Mucosa of stomach (tissue), 1 donor: ENCODE measurements at regions not wholly inside any gene's neighbourhood (a gene's known extent, or its start where the extent isn't known, plus 50 kb on each side); places are given as distances from the start of the nearest gene placed in this dataset.

Experiments used
- H3K27me3 ChIP-seq: one replicate; pipeline ENCODE4 v1.7.0; 2013; ENCODE audit warnings: mild to moderate bottlenecking, low read length; ENCODE audit not compliant: control insufficient read depth, insufficient read depth
- H3K36me3 ChIP-seq: one replicate; pipeline ENCODE4 v1.7.0; 2013; ENCODE audit warnings: low read length; ENCODE audit not compliant: control insufficient read depth, insufficient read depth
- H3K4me1 ChIP-seq: one replicate; pipeline ENCODE4 v1.7.0; 2013; ENCODE audit warnings: mild to moderate bottlenecking, low read length; ENCODE audit not compliant: control insufficient read depth, insufficient read depth
- H3K4me3 ChIP-seq: one replicate; pipeline ENCODE4 v1.7.0; 2013; ENCODE audit warnings: low read length
- H3K9ac ChIP-seq: one replicate; pipeline ENCODE4 v1.7.0; 2013; ENCODE audit warnings: mild to moderate bottlenecking, low read length, moderate library complexity
- H3K9me3 ChIP-seq: one replicate; pipeline ENCODE4 v1.7.0; 2013; ENCODE audit warnings: mild to moderate bottlenecking, low read length, moderate library complexity; ENCODE audit not compliant: control insufficient read depth
- donor health status: Pancreatic carcinoma.

DNA sequence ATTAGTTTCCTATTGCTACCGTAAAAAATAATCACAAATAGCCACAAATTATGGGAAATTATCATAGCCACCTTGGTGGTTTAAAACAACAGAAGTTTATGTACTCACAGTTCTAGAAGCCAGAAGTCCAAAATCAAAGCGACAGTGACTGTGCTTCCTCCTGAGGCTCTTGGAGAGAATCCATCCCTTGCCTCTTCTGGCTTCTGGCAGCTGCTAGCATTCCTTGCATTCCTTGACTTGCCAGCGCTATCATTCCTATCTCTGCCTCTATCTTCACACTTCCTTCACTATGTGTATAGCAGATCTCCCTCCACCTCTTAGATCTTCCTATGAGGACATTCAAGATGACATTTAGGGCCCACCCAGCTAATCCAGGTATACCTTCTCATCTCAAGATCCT lies 180.1 kb upstream of the USP25 start:
- Histone ChIP-seq H3K4me3 (no peak overlapping the region), H3K9ac (no peak overlapping the region), H3K4me1 (no peaks in the 10 kb centered on the region), H3K9me3 (no peaks in the 10 kb centered on the region), H3K27me3 (no peaks in the 10 kb centered on the region), H3K36me3 (no peaks in the 10 kb centered on the region)

DNA sequence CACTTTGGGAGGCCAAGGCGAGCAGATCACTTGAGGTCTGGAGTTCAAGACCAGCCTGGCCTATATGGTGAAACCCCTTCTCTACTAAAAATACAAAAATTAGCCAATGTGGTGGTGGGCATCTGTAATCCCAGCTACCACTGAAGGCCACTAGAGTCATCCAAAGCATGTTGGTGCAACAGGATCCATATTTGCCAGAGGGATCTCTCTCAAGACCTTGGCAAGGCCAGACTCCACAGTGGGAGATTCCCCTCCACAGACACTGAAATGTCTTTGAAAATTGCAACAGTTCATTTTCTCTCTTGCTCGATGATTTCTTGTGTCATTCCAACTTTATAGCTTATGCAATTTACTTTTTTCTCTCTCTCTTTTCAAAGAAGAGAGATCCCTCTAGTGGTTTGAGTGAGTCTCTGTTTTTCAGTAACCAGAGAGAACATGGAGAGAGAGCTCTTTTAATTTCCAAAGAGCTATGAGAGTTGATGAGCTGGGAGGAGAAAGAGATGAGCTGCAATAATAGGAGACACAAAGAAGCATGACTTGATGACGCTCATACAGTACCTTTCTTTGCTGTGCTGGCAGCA lies 176.8 kb upstream of the USP25 start:
- Histone ChIP-seq H3K4me3 (no peak overlapping the region), H3K4me1 (no peaks in the 10 kb centered on the region), H3K36me3 (no peaks in the 10 kb centered on the region), H3K9ac (no peak overlapping the region), H3K9me3 (no peaks in the 10 kb centered on the region), H3K27me3 (no peaks in the 10 kb centered on the region)

DNA sequence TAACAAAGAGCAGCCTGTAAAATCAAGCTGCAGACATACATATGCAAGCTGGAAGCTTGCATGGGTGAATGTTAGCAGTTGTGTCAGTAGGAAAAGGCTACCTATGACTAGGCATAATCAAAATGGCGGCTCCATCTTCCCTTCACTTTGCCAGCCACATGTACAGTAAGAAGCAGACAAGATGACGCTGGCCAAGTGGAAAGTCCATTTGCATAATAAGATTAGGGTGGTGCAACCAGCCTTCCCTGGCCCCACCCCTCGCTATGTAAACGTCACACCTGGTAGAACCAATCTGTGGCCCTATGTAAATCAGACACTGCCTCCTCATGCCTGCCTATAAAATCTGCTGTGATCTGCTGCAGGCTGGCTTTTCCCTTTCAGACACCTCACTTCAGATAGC lies 171.9 kb upstream of the USP25 start:
- H3K4me3 ChIP-seq: no peak overlapping the region
- no peaks in the 10 kb centered on the region for H3K27me3 ChIP-seq
- no peaks in the 10 kb centered on the region for H3K4me1 ChIP-seq
- no peak overlapping the region for H3K9ac ChIP-seq
- no peaks in the 10 kb centered on the region for H3K36me3 ChIP-seq
- no peaks in the 10 kb centered on the region for H3K9me3 ChIP-seq

DNA sequence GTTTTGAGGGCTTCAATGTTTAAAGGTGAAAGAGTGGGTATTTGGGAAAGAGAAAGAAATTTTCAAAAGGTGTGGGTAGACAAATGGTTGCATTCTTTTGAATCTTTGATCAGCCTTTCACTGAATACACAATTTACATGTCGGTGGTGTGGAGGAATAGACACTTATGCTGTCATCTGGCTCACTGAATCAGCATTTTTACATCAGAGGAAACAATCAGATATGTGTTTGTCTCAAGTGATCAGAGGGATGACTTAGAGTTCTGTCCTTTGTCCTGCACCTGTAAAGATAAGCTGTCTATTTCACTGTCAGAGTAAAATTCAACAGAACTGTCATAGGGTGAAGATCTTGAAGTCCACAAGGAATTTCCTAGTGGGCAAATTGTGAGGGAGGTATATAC lies 170.9 kb upstream of the USP25 start:
- Histone ChIP-seq H3K9ac (no peak overlapping the region), H3K27me3 (no peaks in the 10 kb centered on the region), H3K9me3 (no peaks in the 10 kb centered on the region), H3K4me3 (no peak overlapping the region), H3K4me1 (no peaks in the 10 kb centered on the region), H3K36me3 (no peaks in the 10 kb centered on the region)

DNA sequence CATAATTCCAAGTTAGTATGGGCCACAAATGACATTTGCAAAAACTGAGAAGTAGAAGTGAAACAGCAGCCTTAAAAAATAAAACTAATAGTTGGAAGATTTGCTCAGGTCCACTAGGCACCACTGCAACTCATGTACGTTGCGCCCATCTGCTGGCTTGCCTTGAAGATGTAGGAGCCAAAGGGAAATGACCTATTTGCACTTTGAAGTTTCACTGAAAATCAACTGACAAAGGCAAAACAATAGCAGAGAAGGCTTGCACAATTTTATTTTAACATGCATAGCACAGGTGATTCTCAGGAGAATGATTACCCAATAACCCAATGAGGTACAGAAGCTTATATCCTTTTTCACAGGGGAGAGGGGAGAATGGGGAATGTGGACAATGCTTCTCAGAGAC lies 170.1 kb upstream of the USP25 start:
- Histone ChIP-seq H3K9ac (no peak overlapping the region), H3K4me1 (peaks cover 4% of the 10 kb centered on the region), H3K9me3 (no peaks in the 10 kb centered on the region), H3K27me3 (no peaks in the 10 kb centered on the region), H3K4me3 (no peak overlapping the region), H3K36me3 (no peaks in the 10 kb centered on the region)

DNA sequence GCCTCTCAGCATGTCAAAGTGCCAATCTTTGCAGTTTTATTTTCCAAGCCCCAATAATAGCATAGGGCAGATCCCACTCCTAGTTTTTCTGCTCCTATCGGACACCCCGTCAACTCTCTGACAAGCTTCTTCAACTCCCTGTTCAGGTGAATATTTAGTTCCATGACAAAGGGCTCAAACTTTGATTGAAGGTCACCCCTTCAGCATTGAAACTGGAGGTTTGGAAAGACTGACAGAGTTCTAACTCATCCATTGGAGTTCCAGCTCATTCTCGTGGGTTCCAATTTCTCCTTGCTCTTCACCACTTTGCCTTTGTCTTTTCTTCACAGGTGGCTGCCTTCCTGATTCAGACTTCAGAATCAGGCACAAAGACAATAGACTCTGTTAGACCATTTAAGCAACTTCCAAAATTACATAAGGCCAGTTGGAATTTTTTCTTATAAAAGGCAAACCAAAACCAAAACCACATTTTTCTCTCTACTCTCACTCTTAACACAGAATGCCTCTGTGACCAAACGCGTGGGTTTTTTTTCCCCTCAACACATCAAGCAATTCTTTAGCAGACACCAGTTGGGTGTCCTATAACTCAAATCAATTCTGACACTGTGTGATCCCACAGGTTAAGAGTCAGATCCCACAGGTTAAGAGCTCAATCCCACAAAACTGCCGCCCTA lies 169.3 kb upstream of the USP25 start:
- H3K4me1 ChIP-seq: peaks cover 7% of the 10 kb centered on the region
- no peaks in the 10 kb centered on the region for H3K36me3 ChIP-seq
- H3K9ac ChIP-seq: no peak overlapping the region
- H3K4me3 ChIP-seq: no peak overlapping the region
- H3K27me3 ChIP-seq: no peaks in the 10 kb centered on the region
- no peaks in the 10 kb centered on the region for H3K9me3 ChIP-seq

DNA sequence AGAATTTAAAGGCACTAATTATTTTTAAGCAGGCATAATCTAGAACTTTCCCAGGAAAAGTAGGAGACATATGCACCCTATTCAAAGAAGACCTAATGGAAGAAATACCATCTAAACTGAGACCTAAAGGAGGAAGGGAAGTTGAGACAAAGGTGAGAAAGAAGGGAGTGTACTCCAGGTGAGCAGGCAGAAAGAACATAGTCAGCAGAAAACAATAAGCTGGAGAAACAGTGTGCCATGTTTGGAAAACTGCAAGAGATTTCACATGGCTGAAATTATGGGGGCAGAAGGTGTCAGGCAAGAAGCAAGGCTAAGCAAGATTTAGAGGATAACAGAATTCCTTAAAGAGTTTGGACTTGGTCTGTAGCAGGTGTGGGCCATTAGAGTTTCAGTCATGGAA lies 167.0 kb upstream of the USP25 start:
- H3K4me3 ChIP-seq: no peak overlapping the region
- no peak overlapping the region for H3K9ac ChIP-seq
- H3K36me3 ChIP-seq: no peaks in the 10 kb centered on the region
- peaks cover 7% of the 10 kb centered on the region for H3K4me1 ChIP-seq
- no peaks in the 10 kb centered on the region for H3K9me3 ChIP-seq
- no peaks in the 10 kb centered on the region for H3K27me3 ChIP-seq

DNA sequence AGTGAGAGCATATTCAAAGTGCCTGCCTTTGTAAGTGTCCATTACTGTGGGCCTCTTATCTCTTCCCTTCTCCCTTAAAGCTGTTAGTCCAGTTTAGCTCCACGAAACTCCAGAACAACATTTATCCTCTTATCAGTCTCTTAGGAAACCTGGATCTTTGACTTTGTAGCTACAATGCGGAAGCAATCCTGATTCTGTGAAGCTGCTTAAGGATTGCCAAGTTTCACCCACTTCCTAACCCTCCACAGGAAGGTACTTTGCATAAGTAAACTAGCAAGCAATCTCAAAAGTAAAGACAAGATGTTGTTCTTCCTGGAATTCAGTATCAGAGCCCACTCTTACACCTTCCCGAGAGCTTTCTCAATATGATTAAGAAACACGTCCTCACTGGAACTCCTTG lies 164.9 kb upstream of the USP25 start:
- H3K9me3 ChIP-seq: no peaks in the 10 kb centered on the region
- no peaks in the 10 kb centered on the region for H3K36me3 ChIP-seq
- H3K9ac ChIP-seq: no peak overlapping the region
- H3K4me3 ChIP-seq: no peak overlapping the region
- no peaks in the 10 kb centered on the region for H3K27me3 ChIP-seq
- H3K4me1 ChIP-seq: peaks cover 7% of the 10 kb centered on the region

DNA sequence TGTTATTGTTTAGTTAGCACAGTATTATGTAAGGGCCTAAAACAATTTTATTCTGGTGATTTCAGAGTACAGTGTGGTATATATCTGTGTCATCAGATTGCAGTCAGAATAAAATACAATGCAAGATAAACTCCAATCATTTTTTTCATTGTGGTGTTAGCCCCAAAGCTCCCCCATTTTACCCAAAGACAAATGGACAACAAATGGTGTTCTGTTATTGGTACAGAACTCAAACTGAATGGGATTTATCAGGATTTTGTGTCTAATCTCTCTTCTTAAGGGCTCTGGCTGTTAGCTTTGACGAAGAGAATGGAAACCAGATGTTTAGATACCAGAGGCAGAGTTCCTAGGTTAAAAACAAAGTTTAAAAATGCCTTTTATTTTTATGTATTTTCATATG lies 163.1 kb upstream of the USP25 start:
- Histone ChIP-seq H3K36me3 (no peaks in the 10 kb centered on the region), H3K9me3 (no peaks in the 10 kb centered on the region), H3K4me3 (no peak overlapping the region), H3K27me3 (no peaks in the 10 kb centered on the region), H3K9ac (no peak overlapping the region), H3K4me1 (peaks cover 7% of the 10 kb centered on the region)

DNA sequence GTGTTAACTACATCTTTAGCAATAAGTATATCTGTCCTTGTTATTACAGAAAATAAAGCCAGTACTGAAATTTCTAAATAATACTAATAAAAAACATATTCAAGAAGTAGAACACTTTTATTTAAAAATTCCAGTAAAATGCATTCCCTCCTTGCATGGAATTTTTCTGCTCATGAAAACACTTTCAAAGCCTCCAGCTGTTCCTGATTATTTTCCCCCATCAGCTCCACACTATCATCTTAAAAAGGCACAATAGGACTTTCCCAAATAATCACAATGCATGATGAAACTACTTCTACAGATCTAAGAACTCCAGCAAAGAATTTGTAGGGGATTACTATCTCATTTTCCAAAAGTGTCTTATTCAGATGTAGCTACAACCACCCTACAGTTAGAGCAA lies 162.6 kb upstream of the USP25 start:
- no peaks in the 10 kb centered on the region for H3K36me3 ChIP-seq
- no peak overlapping the region for H3K4me3 ChIP-seq
- H3K9ac ChIP-seq: no peak overlapping the region
- no peaks in the 10 kb centered on the region for H3K9me3 ChIP-seq
- no peaks in the 10 kb centered on the region for H3K27me3 ChIP-seq
- H3K4me1 ChIP-seq: peaks cover 7% of the 10 kb centered on the region

DNA sequence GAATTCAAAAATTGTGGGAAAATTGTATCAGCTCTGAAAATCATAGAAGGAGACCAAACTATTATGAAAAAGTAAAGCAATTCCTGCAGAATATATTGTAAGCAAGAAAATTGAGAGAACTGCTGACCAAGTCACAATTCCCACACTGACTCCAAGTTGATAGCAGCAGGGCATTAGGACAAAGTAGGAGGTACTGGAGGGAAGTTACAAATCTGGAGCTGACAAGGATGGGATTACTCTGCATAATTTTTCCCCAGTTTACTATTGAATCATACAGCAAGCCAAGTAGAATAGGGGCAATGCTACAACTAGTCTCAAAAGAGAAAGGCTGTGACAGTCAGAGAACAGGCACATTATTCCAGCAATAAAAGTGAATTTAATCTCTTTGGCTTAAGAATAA lies 161.3 kb upstream of the USP25 start:
- Histone ChIP-seq H3K27me3 (no peaks in the 10 kb centered on the region), H3K4me3 (no peak overlapping the region), H3K4me1 (peaks cover 7% of the 10 kb centered on the region), H3K9me3 (no peaks in the 10 kb centered on the region), H3K9ac (no peak overlapping the region), H3K36me3 (no peaks in the 10 kb centered on the region)

DNA sequence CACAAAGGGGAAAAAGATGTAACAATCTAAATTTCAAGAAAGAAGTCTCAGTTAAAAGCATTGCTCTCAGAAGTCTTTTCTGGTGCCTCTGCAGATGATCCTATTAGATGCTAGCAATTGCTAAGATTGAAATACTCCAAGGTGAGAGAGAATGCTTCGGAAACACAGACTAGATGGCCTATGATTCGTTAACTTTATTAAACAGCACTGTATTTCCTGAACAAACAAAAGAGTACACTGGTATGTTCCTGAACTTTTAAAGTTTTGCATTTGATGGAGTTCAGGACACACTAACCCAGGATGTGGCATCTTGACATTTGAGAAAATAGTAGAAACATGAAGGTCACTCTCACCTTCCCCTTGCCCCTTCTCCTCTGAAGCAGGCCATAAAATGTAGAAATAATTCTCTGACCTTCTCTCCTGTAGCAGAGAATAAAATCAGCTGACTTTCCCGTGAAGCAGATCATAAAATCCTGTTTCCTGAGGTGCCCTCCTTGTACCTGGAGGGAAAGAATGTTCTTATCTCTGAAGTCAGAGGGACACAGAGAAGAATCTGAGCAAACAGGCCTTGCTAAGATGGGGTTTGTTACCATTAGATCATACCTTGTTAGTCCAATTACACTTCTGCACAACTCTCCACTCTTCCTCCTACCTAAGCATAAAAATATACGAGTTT lies 142.9 kb upstream of the USP25 start:
- Histone ChIP-seq H3K9me3 (no peaks in the 10 kb centered on the region), H3K4me3 (no peak overlapping the region), H3K36me3 (no peaks in the 10 kb centered on the region), H3K27me3 (no peaks in the 10 kb centered on the region), H3K9ac (no peak overlapping the region), H3K4me1 (no peaks in the 10 kb centered on the region)
